Effector memory CD8-positive, alpha-beta T cell (primary cell): ENCODE measurements at regions not wholly inside any gene's neighbourhood (a gene's known extent, or its start where the extent isn't known, plus 50 kb on each side); places are given as distances from the start of the nearest gene placed in this dataset.

ENCODE experiments used
- ATAC-seq: fragments of 150-1000 bp; cut with Tn5 transposase; replicated peaks from 2 replicates; pipeline ENCODE4 v1.10.0; 2021; ENCODE audit warnings: mild to moderate bottlenecking, moderate library complexity
- DNase-seq, 3 experiments: peaks; one replicate each; pipeline ENCODE4 v3.0.0; 2021
- H3K27ac Mint-ChIP-seq, 2 donors: one replicate each; pipeline ENCODE4 v1.8.0; 2022; ENCODE audit warnings: mild to moderate bottlenecking in 2 of 2, mixed read lengths in 2 of 2, moderate library complexity in 2 of 2
- H3K27me3 Mint-ChIP-seq, 2 donors: one replicate each; pipeline ENCODE4 v1.8.0; 2022; ENCODE audit warnings: mixed read lengths in 2 of 2
- H3K36me3 Mint-ChIP-seq: one replicate; pipeline ENCODE4 v1.8.0; 2022; ENCODE audit warnings: mild to moderate bottlenecking, moderate library complexity, mixed read lengths; ENCODE audit not compliant: insufficient read depth
- H3K4me1 Mint-ChIP-seq, 2 donors: one replicate each; pipeline ENCODE4 v1.8.0; 2022; ENCODE audit warnings: low read depth in 2 of 2, mixed read lengths in 2 of 2
- H3K4me3 Mint-ChIP-seq, 2 donors: one replicate each; pipeline ENCODE4 v1.8.0; 2022; ENCODE audit warnings: mild to moderate bottlenecking in 2 of 2, mixed read lengths in 2 of 2, moderate library complexity in 2 of 2
- H3K9me3 Mint-ChIP-seq, 2 donors: one replicate each; pipeline ENCODE4 v1.8.0; 2022; ENCODE audit warnings: mixed read lengths in 2 of 2

DNA sequence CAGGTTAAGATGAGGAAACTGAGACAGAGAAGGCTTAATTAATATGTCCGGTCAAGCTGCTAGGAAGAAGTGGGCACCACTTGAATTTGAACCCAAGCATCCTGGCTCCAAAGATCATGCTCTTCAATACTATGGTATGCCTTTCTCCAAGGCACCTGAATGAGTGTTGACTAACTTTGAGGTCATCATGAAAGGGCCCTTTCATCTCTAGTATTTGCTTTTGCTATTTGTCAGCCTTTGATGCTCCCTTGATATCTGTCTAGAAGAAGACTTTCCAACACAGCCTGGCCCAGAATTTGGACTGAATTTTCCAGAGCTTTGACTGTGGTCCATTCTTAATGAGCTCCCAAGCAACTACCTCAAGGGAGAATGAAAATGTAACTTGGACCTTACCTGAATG, 179.1 kb upstream of the DKK2 start:
- Mint-ChIP-seq H3K4me1 (no peaks in the 10 kb centered on the region), H3K27ac (no peak overlapping the region), H3K36me3 (no peaks in the 10 kb centered on the region), H3K27me3 (no peaks in the 10 kb centered on the region), H3K9me3 (peaks cover 2 to 7% of the 10 kb centered on the region in 2 donors), H3K4me3 (no peak overlapping the region)
- DNase-seq (no peak), ATAC-seq (no peak)

GRCh38 chr4:107213880-107214279, 177.8 kb upstream of the DKK2 start:
- no peaks in the 10 kb centered on the region for H3K4me1 Mint-ChIP-seq
- DNase-seq (no peak), ATAC-seq (no peak)
- no peaks in the 10 kb centered on the region for H3K36me3 Mint-ChIP-seq
- no peaks in the 10 kb centered on the region for H3K27me3 Mint-ChIP-seq
- no peak overlapping the region for H3K4me3 Mint-ChIP-seq
- no peak overlapping the region for H3K27ac Mint-ChIP-seq
- H3K9me3 Mint-ChIP-seq, result peaks cover 2 to 7% of the 10 kb centered on the region in 2 donors

GRCh38 chr4:107213410-107213809, 177.3 kb upstream of the DKK2 start:
- no peak for DNase-seq
- no peak for ATAC-seq
- Mint-ChIP-seq H3K36me3 (no peaks in the 10 kb centered on the region), H3K27ac (no peak overlapping the region), H3K4me3 (no peak overlapping the region), H3K27me3 (no peaks in the 10 kb centered on the region), H3K4me1 (no peaks in the 10 kb centered on the region), H3K9me3 (peaks cover 2 to 7% of the 10 kb centered on the region in 2 donors)

DNA sequence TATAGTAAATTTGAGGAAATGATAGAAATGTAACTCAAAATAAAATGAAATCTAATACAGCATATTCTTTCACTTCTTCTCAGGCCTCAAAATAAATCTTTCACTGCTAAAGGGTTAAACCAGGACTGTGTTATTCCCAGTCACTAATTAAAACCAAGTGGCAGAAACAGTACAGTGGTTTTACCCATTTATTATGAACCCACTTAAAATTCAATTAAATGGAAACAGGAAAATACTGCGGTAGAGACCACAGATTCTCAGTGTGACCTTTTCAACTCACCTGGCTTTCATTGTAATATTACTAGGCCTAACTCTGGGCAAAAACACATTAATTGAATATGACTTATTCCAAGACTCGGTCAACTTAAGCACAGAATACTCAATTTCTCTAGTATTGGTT, 176.5 kb upstream of the DKK2 start:
- no peak overlapping the region for H3K27ac Mint-ChIP-seq
- no peaks in the 10 kb centered on the region for H3K4me1 Mint-ChIP-seq
- DNase-seq, result no peak
- H3K9me3 Mint-ChIP-seq, result peaks cover 2 to 7% of the 10 kb centered on the region in 2 donors
- ATAC-seq, result no peak
- no peak overlapping the region for H3K4me3 Mint-ChIP-seq
- no peaks in the 10 kb centered on the region for H3K27me3 Mint-ChIP-seq
- no peaks in the 10 kb centered on the region for H3K36me3 Mint-ChIP-seq

- peaks cover 2 to 7% of the 10 kb centered on the region in 2 donors for H3K9me3 Mint-ChIP-seq
- H3K4me1 Mint-ChIP-seq, result no peaks in the 10 kb centered on the region
- no peak overlapping the region for H3K27ac Mint-ChIP-seq
- no peaks in the 10 kb centered on the region for H3K36me3 Mint-ChIP-seq
- no peak overlapping the region for H3K4me3 Mint-ChIP-seq
- ATAC-seq (no peak), DNase-seq (no peak)
- H3K27me3 Mint-ChIP-seq, result no peaks in the 10 kb centered on the region
Measured at GRCh38 chr4:107210450-107211239, 174.5 kb upstream of the DKK2 start.

DNA sequence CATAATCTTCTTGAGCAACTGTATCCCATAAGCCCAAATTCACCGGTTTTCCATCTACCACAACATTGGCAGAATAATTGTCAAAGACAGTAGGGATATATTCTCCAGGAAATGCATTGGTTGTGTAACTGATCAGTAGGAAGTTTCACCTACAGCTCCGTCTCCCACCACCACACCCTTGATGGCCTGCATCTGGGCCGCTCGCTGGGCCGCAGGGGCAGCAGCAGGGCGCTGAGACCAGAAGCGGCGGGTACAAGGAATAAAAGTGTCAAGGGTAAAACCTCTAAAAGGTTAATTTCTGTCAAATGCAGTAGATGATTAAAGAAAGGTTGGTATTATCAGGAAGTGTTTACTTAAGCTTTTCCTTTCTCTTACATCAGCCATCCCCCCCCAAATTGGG, 167.6 kb upstream of the DKK2 start:
- H3K36me3 Mint-ChIP-seq, result no peaks in the 10 kb centered on the region
- ATAC-seq, result no peak
- H3K4me1 Mint-ChIP-seq, result no peaks in the 10 kb centered on the region
- H3K27ac Mint-ChIP-seq, result no peak overlapping the region
- no peak for DNase-seq
- H3K4me3 Mint-ChIP-seq, result no peak overlapping the region
- H3K27me3 Mint-ChIP-seq, result no peaks in the 10 kb centered on the region
- H3K9me3 Mint-ChIP-seq, result peaks cover 0 to 1% of the 10 kb centered on the region in 2 donors

DNA sequence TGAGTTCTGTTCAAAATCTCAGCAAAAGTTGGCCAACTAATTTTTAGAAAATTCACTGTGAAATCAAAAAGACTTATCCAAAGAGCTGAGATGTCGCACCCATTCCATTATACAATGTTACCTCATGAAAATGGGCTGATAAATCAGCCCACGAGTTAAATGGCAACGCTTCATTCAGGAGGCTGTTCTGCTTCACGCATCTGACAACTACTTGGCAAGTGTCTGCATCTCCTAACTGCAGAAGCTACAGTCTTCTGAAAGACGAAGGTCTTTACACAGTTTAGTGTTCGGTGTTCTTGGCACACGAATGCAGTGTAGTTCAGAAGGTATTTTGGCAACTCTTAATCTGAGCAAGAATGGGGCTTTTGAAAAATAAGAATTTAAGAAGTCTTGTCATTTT, 166.6 kb upstream of the DKK2 start:
- Mint-ChIP-seq H3K4me1 (no peaks in the 10 kb centered on the region), H3K27ac (no peak overlapping the region), H3K4me3 (no peak overlapping the region), H3K27me3 (no peaks in the 10 kb centered on the region), H3K36me3 (no peaks in the 10 kb centered on the region), H3K9me3 (peaks cover 0 to 1% of the 10 kb centered on the region in 2 donors)
- ATAC-seq (no peak), DNase-seq (no peak)

- ATAC-seq (no peak), DNase-seq (no peak)
- H3K27me3 Mint-ChIP-seq, result no peaks in the 10 kb centered on the region
- H3K27ac Mint-ChIP-seq, result no peak overlapping the region
- H3K4me3 Mint-ChIP-seq, result no peak overlapping the region
- no peaks in the 10 kb centered on the region for H3K36me3 Mint-ChIP-seq
- no peaks in the 10 kb centered on the region for H3K4me1 Mint-ChIP-seq
- peaks cover 0 to 2% of the 10 kb centered on the region in 2 donors for H3K9me3 Mint-ChIP-seq
Measured at GRCh38 chr4:107197121-107197520, 161.0 kb upstream of the DKK2 start.

GRCh38 chr4:107196312-107196711, 160.2 kb upstream of the DKK2 start:
- Mint-ChIP-seq H3K36me3 (no peaks in the 10 kb centered on the region), H3K27me3 (no peaks in the 10 kb centered on the region), H3K9me3 (peaks cover 0 to 3% of the 10 kb centered on the region in 2 donors), H3K27ac (no peak overlapping the region), H3K4me3 (no peak overlapping the region), H3K4me1 (no peaks in the 10 kb centered on the region)
- no peak for ATAC-seq
- DNase-seq, result no peak

DNA sequence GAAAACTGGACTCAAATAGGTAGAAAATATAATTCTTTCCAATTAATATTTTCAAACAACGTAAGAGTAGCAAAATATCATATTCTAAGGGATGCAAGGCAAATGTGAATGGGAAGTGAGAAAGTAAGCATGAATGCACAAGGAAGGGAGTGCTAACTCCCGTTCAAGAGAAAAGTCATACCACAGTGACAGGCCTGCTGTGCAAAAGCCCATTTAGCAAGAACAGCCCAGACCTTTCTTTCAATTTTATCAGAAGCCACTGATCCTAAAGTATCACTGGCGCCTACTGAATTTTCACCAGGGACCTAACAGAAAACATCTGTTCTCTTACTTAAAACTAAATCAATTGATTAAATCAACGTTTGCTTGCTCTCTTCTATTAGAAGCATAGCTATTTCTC, 157.9 kb upstream of the DKK2 start:
- Mint-ChIP-seq H3K27ac (no peak overlapping the region), H3K4me3 (no peak overlapping the region), H3K36me3 (no peaks in the 10 kb centered on the region), H3K4me1 (no peaks in the 10 kb centered on the region), H3K9me3 (peaks cover 0 to 4% of the 10 kb centered on the region in 2 donors), H3K27me3 (no peaks in the 10 kb centered on the region)
- DNase-seq (no peak), ATAC-seq (no peak)

DNA sequence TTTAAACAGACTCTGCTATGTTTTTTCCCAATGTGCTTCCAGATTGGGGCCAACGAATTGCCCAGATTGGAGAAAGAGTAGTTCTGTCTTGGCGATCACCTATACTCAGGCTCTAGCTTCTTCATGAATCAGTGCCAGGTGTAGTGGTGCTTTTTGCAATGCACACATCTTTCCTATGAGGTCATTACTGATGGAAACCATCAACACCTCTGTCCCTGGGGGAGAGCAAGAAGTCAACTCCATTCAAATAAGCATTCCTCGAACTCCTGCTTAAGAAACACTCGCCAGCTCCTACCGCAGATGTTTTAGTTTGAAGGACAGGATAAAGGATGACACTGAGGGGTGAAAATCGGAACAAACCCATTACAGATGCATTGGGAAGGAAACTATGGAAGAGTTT, 156.5 kb upstream of the DKK2 start:
- no peaks in the 10 kb centered on the region for H3K4me1 Mint-ChIP-seq
- H3K27me3 Mint-ChIP-seq, result no peaks in the 10 kb centered on the region
- no peak overlapping the region for H3K27ac Mint-ChIP-seq
- no peak for ATAC-seq
- no peak overlapping the region for H3K4me3 Mint-ChIP-seq
- peaks cover 0 to 3% of the 10 kb centered on the region in 2 donors for H3K9me3 Mint-ChIP-seq
- no peaks in the 10 kb centered on the region for H3K36me3 Mint-ChIP-seq
- DNase-seq, result no peak

DNA sequence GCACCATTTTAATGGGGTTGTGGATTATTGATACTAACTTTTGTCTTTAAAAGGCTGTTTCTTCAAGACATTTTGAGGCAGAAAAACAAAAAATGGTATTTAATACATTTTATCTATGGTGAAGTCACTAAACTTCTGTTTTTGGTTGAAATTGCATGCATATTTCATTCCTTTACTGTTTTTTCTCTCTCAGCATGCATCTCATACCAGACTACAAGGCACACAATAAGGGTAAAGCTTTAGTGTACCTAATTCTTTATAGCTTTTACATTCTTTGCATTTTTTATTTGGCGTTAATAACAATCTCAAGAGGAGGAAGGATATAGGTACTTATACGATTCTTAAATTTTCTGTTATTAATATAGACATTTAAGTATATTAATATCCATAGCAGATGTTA, 151.0 kb upstream of the DKK2 start:
- peaks cover 0 to 3% of the 10 kb centered on the region in 2 donors for H3K9me3 Mint-ChIP-seq
- DNase-seq (no peak), ATAC-seq (no peak)
- H3K36me3 Mint-ChIP-seq, result no peaks in the 10 kb centered on the region
- no peaks in the 10 kb centered on the region for H3K27me3 Mint-ChIP-seq
- no peak overlapping the region for H3K27ac Mint-ChIP-seq
- no peaks in the 10 kb centered on the region for H3K4me1 Mint-ChIP-seq
- H3K4me3 Mint-ChIP-seq, result no peak overlapping the region

DNA sequence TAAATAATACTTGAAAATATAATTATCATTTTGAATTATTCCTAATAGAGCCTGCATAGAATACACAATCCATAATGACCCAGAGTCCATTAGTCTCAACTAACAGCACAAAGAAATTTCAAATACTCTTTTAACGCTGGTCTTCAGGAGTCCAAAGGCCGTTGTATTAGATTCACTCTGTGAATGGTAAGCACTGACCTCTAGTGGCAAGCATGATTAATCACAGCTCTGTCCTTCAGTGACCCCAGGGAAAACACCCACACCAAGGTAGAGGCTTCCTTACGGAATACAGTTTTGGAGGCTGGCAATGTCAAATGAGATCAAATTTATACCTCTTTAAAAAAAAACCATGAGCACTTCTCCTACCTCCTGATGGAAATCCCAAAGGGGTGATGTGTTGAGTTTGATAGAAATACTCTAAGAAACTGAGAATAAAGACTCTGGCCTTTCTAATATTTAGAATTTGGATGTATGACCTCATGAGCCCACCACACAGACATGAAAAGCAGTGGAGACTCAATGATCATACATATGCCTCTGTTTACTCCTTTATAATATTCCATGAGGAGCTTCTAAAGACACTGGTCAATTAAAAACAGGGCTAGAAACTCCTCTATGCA, 147.2 kb upstream of the DKK2 start:
- DNase-seq, result no peak
- peak; percentile 66 for ATAC-seq
- Mint-ChIP-seq H3K9me3 (peaks cover 0 to 2% of the 10 kb centered on the region in 2 donors), H3K36me3 (no peaks in the 10 kb centered on the region), H3K27ac (no peak overlapping the region), H3K4me3 (no peak overlapping the region), H3K27me3 (no peaks in the 10 kb centered on the region), H3K4me1 (no peaks in the 10 kb centered on the region)

DNA sequence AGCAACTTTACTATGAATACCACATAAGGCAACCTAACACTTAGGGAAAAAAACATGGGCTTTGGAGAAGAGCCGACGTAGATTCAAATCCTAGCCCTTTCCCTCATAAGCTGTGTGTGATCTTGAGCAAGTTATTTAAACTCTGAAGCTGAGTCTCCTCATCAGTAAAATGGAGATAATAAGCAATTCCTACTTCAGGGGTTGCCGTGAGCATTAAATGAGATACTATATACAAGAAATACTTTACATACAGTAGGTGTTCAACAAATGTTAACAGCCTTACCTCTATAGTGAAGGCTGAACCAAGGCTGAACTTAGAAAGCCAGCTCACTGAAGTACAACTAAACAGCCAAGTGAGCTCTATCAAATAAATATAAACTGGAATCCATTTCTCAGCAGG, 146.2 kb upstream of the DKK2 start:
- H3K27me3 Mint-ChIP-seq, result no peaks in the 10 kb centered on the region
- H3K4me3 Mint-ChIP-seq, result no peak overlapping the region
- ATAC-seq (no peak), DNase-seq (no peak)
- H3K9me3 Mint-ChIP-seq, result peaks cover 0 to 2% of the 10 kb centered on the region in 2 donors
- no peaks in the 10 kb centered on the region for H3K4me1 Mint-ChIP-seq
- H3K27ac Mint-ChIP-seq, result no peak overlapping the region
- no peaks in the 10 kb centered on the region for H3K36me3 Mint-ChIP-seq
